Thymus (tissue), 11 donors: ENCODE measurements at regions not wholly inside any gene's neighbourhood (a gene's known extent, or its start where the extent isn't known, plus 50 kb on each side); places are given as distances from the start of the nearest gene placed in this dataset.

Experiments
- DNase-seq, 9 donors: peaks; one replicate each; pipeline ENCODE4 v3.0.0-alpha.2; 2013; ENCODE audit warnings: low spot score in 9 of 9, low read depth in 6 of 9, missing footprints in 1 of 9
- H3K27ac ChIP-seq, 2 donors: one replicate each; pipeline ENCODE4 v1.5.1; 2013; ENCODE audit warnings: control low read depth in 1 of 2, low read depth in 1 of 2, low read length in 1 of 2, mild to moderate bottlenecking in 1 of 2, moderate library complexity in 1 of 2
- H3K27me3 ChIP-seq, 2 donors: one replicate each; pipeline ENCODE4 v1.5.1; 2013; ENCODE audit warnings: low read length in 1 of 2; ENCODE audit not compliant: control insufficient read depth in 2 of 2, insufficient read depth in 1 of 2
- H3K36me3 ChIP-seq, 2 donors: one replicate each; pipeline ENCODE4 v1.5.1; 2013; ENCODE audit warnings: low read length in 1 of 2, mild to moderate bottlenecking in 1 of 2, moderate library complexity in 1 of 2; ENCODE audit not compliant: control insufficient read depth in 2 of 2, insufficient read depth in 2 of 2
- H3K4me1 ChIP-seq, 2 donors: one replicate each; pipeline ENCODE4 v1.5.1; 2013; ENCODE audit warnings: low read length in 2 of 2; ENCODE audit not compliant: control insufficient read depth in 2 of 2, insufficient read depth in 2 of 2
- H3K4me3 ChIP-seq, 2 donors: one replicate each; pipeline ENCODE4 v1.5.1; 2013; ENCODE audit warnings: low read length in 2 of 2, control low read depth in 1 of 2, mild to moderate bottlenecking in 1 of 2
- H3K9me3 ChIP-seq, 2 donors: one replicate each; pipeline ENCODE4 v1.5.1; 2013; ENCODE audit warnings: low read length in 1 of 2, mild to moderate bottlenecking in 1 of 2; ENCODE audit not compliant: control insufficient read depth in 2 of 2, insufficient read depth in 1 of 2
- whole genome bisulfite sequencing: extraction: QIAGEN DNeasy Blood & Tissue Kit; methylation state at CpG from one replicate; pipeline ENCODE4 v1.1.7; 2013; 5-methylcytosine and 5-hydroxymethylcytosine counted together
- donor health status: healthy.

- H3K4me1 ChIP-seq, result no peaks in the 10 kb centered on the region
- WGBS, result 94% methylated on average over 5 of the region's 5 CpGs
- no peak overlapping the region for H3K4me3 ChIP-seq
- H3K27ac ChIP-seq, result no peak overlapping the region
- H3K27me3 ChIP-seq, result no peaks in the 10 kb centered on the region
- DNase-seq, result no peak
- H3K9me3 ChIP-seq, result no peaks in the 10 kb centered on the region
- no peaks in the 10 kb centered on the region for H3K36me3 ChIP-seq
These were observed 65.4 kb upstream of the SOX1 start for GRCh38 chr13:112001571-112001970.

DNA sequence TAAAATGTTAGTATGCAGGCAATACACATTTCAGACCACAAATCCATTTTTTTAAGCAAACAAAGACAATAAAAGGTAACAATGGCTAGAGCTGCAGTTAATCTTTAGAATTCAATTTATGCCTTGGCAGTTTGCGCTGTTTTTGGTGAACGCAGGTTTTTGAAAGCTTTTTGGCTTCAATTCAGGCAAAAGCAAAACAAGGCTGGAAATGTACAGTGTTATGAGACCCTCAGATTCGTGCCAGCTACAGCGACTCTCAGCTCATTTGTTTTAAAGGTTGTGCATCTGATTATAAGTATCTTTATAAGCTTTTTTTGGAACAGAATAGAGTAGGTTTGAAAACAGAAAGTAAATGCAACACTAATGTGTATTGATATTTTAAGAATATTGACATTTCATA lies 63.6 kb upstream of the SOX1 start:
- 89% methylated on average over 4 of the region's 4 CpGs for WGBS
- Histone ChIP-seq H3K4me1 (no peaks in the 10 kb centered on the region), H3K27ac (no peak overlapping the region), H3K9me3 (no peaks in the 10 kb centered on the region), H3K27me3 (no peaks in the 10 kb centered on the region), H3K4me3 (no peak overlapping the region), H3K36me3 (no peaks in the 10 kb centered on the region)
- DNase-seq, result no peak

GRCh38 chr13:112003941-112004340 lies 63.0 kb upstream of the SOX1 start:
- H3K9me3 ChIP-seq, result no peaks in the 10 kb centered on the region
- DNase-seq, result no peak
- H3K27me3 ChIP-seq, result no peaks in the 10 kb centered on the region
- WGBS, result 91% methylated on average over 3 of the region's 3 CpGs
- no peak overlapping the region for H3K27ac ChIP-seq
- no peak overlapping the region for H3K4me3 ChIP-seq
- no peaks in the 10 kb centered on the region for H3K4me1 ChIP-seq
- no peaks in the 10 kb centered on the region for H3K36me3 ChIP-seq

DNA sequence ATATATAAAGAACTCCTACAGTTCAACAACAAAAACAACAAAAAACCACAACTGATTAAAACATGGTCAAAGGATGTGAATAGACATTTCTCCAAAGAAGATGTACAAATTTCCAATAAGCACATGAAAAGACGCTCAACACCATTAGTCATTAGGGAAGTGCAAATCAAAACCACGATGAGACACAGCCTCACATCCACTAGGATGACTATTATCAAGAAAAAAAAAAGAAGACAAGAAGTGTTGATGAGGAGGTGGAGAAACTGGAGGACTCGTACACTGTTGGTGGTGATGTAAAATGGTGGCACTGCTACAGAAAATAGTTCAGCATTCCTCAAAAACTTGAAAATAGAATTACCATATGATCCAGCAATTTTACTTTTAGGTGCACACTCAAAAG lies 61.0 kb upstream of the SOX1 start:
- no peak for DNase-seq
- Histone ChIP-seq H3K4me1 (no peaks in the 10 kb centered on the region), H3K27me3 (no peaks in the 10 kb centered on the region), H3K27ac (no peak overlapping the region), H3K36me3 (no peaks in the 10 kb centered on the region), H3K4me3 (no peak overlapping the region), H3K9me3 (no peaks in the 10 kb centered on the region)
- 96% methylated on average over 3 of the region's 3 CpGs for WGBS

DNA sequence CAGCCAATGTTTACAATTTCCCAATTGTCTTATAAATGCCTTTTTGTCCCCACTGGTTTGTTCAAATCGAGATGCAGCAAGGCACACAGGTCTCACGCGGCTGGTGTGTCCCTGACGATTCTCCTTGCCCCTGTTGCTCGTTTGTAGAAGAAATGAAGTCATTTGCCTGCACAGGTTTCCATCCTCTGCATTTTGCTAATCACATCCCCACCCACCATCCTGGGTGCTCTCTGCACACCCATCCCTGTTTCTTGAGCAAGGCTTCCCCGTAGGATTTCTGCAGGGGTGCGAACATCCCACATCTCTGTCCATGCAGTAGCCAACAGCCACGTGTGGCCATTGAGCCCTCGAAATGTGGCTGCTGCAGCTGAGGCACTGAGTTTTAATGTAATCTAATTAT lies 59.8 kb upstream of the SOX1 start:
- DNase-seq, result no peak
- H3K27me3 ChIP-seq, result no peaks in the 10 kb centered on the region
- no peaks in the 10 kb centered on the region for H3K4me1 ChIP-seq
- no peaks in the 10 kb centered on the region for H3K36me3 ChIP-seq
- 91% methylated on average over 9 of the region's 9 CpGs for WGBS
- peaks cover 0 to 3% of the 10 kb centered on the region in 2 donors for H3K9me3 ChIP-seq
- no peak overlapping the region for H3K27ac ChIP-seq
- H3K4me3 ChIP-seq, result no peak overlapping the region

DNA sequence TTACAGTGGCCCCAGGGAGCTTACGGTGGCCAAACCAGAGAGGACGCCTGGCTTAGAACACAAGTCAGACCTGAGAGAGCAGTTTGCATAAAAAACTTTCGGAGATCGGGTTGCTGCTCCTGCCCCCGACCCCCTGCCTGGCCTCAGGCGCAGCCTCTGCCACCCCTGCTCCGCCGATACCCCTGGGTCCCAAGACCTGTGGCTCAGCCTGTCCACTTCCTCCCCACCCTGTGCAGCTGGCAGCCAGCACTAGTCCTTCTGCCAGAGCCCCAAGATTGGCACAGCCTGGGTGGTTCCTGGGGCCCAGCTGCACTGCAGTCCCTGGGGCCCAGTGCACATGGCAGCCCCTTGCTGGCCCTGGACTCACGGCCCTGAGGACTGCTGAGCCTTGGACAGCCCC lies 56.2 kb upstream of the SOX1 start:
- 82% methylated on average over 9 of the region's 9 CpGs for WGBS
- Histone ChIP-seq H3K4me3 (no peak overlapping the region), H3K27ac (no peak overlapping the region), H3K9me3 (peaks cover 0 to 8% of the 10 kb centered on the region in 2 donors), H3K36me3 (no peaks in the 10 kb centered on the region), H3K4me1 (no peaks in the 10 kb centered on the region), H3K27me3 (no peaks in the 10 kb centered on the region)
- DNase-seq, result no peak

GRCh38 chr13:112012016-112012704 lies 54.8 kb upstream of the SOX1 start:
- Histone ChIP-seq H3K27ac (no peak overlapping the region), H3K36me3 (no peaks in the 10 kb centered on the region), H3K4me1 (no peaks in the 10 kb centered on the region), H3K4me3 (no peak overlapping the region), H3K27me3 (no peaks in the 10 kb centered on the region), H3K9me3 (peaks cover 0 to 8% of the 10 kb centered on the region in 2 donors)
- no peak for DNase-seq
- 82% methylated on average over 27 of the region's 27 CpGs for WGBS

DNA sequence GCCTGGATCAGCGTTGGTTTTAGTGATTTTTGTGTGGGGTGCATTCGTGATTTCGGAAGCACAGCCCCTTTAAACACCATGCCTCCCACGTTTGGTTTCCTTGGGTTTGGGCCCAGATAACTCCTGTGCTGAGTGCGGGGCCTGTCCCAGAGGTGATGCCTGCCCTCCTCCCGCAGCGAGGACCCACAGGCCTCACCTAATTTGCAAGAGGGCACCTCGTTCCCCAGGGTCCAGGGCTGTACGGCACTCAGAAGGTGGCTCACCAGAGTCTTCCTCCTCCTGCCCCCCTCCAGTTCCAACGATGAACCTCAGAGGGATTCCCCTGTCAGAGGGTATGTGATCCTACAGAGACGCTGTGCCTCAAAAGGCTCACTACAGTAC lies 54.3 kb upstream of the SOX1 start:
- H3K27ac ChIP-seq, result no peak overlapping the region
- no peaks in the 10 kb centered on the region for H3K36me3 ChIP-seq
- no peak overlapping the region for H3K4me3 ChIP-seq
- 92% methylated on average over 11 of the region's 11 CpGs for WGBS
- H3K9me3 ChIP-seq, result peaks cover 0 to 8% of the 10 kb centered on the region in 2 donors
- H3K4me1 ChIP-seq, result no peaks in the 10 kb centered on the region
- no peak for DNase-seq
- no peaks in the 10 kb centered on the region for H3K27me3 ChIP-seq

DNA sequence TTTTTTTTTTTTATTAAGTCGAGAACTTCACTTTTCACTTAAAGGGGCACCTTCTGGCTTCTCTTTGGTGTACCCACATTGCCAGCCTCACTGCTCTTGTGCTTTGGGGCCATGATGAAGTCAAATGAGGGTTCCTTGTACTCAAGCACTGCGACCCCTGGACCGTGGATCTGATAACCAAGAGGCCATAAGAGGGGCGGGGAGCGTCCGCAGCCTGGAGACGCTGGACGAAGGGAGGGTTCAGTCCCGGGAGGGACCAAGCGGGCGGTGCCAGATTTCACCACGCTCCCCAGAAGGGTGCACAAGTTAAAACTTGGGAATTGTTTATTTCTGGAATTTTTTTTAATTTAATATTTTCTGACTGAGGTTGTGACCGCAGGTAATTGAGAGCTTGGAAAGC lies 53.3 kb upstream of the SOX1 start:
- no peak overlapping the region for H3K27ac ChIP-seq
- DNase-seq, result no peak
- 91% methylated on average over 13 of the region's 13 CpGs for WGBS
- no peak overlapping the region for H3K4me3 ChIP-seq
- H3K27me3 ChIP-seq, result no peaks in the 10 kb centered on the region
- peaks cover 0 to 8% of the 10 kb centered on the region in 2 donors for H3K9me3 ChIP-seq
- H3K4me1 ChIP-seq, result no peaks in the 10 kb centered on the region
- no peaks in the 10 kb centered on the region for H3K36me3 ChIP-seq
